ENCODE measurements at regions not wholly inside any gene's neighbourhood (a gene's known extent, or its start where the extent isn't known, plus 50 kb on each side); places are given as distances from the start of the nearest gene placed in this dataset.

GRCh38 chr2:223363085-223363484 is 239.1 kb downstream of the SCG2 start:
- Histone ChIP-seq H3K27me3 (no peaks in the 10 kb centered on the region), H3K4me3 (no peak overlapping the region), H3K36me3 (no peaks in the 10 kb centered on the region), H3K4me1 (no peaks in the 10 kb centered on the region), H3K9me3 (no peaks in the 10 kb centered on the region), H3K27ac (no peak overlapping the region)
- no peak for ATAC-seq
- 51 to 60% methylated on average over 3 to 6 of the region's 6 CpGs for WGBS, 2 donors (ENCODE audit: low coverage in 1 of 2)
- TF ChIP-seq POLR2A (IDR thresholded peaks at IDR 0.05) (no peak), EP300 (IDR thresholded peaks at IDR 0.05) (no peak), POLR2AphosphoS5 (IDR thresholded peaks at IDR 0.05) (no peak), CTCF (IDR thresholded peaks at IDR 0.05) (no peak)

GRCh38 chr2:223365158-223365679 is 236.9 kb downstream of the SCG2 start:
- WGBS, 2 donors (ENCODE audit: low coverage in 1 of 2) = 48 to 68% methylated on average over 5 of the region's 5 CpGs
- no peaks in the 10 kb centered on the region for H3K36me3 ChIP-seq
- H3K9me3 ChIP-seq = no peaks in the 10 kb centered on the region
- no peak for TF ChIP-seq POLR2AphosphoS5 (IDR thresholded peaks at IDR 0.05)
- TF ChIP-seq EP300 (IDR thresholded peaks at IDR 0.05) = no peak
- TF ChIP-seq POLR2A (IDR thresholded peaks at IDR 0.05) = no peak
- TF ChIP-seq CTCF (IDR thresholded peaks at IDR 0.05) = no peak
- no peaks in the 10 kb centered on the region for H3K4me1 ChIP-seq
- H3K27ac ChIP-seq = no peak overlapping the region
- no peaks in the 10 kb centered on the region for H3K27me3 ChIP-seq
- no peak overlapping the region for H3K4me3 ChIP-seq
- ATAC-seq = no peak

- H3K9me3 ChIP-seq = no peaks in the 10 kb centered on the region
- 77 to 87% methylated on average over 2 to 5 of the region's 5 CpGs for WGBS, 2 donors (ENCODE audit: low coverage in 1 of 2)
- H3K27me3 ChIP-seq = no peaks in the 10 kb centered on the region
- H3K27ac ChIP-seq = no peak overlapping the region
- no peak overlapping the region for H3K4me3 ChIP-seq
- TF ChIP-seq CTCF (IDR thresholded peaks at IDR 0.05) = no peak
- no peak for TF ChIP-seq POLR2AphosphoS5 (IDR thresholded peaks at IDR 0.05)
- no peak for TF ChIP-seq POLR2A (IDR thresholded peaks at IDR 0.05)
- no peak for TF ChIP-seq EP300 (IDR thresholded peaks at IDR 0.05)
- no peaks in the 10 kb centered on the region for H3K36me3 ChIP-seq
- ATAC-seq = no peak
- H3K4me1 ChIP-seq = no peaks in the 10 kb centered on the region
Observed at GRCh38 chr2:223366566-223366965, 235.6 kb downstream of the SCG2 start.

GRCh38 chr2:223368481-223368880 is 233.7 kb downstream of the SCG2 start:
- H3K4me3 ChIP-seq = no peak overlapping the region
- no peaks in the 10 kb centered on the region for H3K27me3 ChIP-seq
- 35 to 49% methylated on average over 2 of the region's 2 CpGs for WGBS, 2 donors (ENCODE audit: low coverage in 1 of 2)
- ATAC-seq = no peak
- H3K9me3 ChIP-seq = no peaks in the 10 kb centered on the region
- no peaks in the 10 kb centered on the region for H3K4me1 ChIP-seq
- TF ChIP-seq CTCF (IDR thresholded peaks at IDR 0.05) = no peak
- no peak for TF ChIP-seq EP300 (IDR thresholded peaks at IDR 0.05)
- TF ChIP-seq POLR2AphosphoS5 (IDR thresholded peaks at IDR 0.05) = no peak
- no peak for TF ChIP-seq POLR2A (IDR thresholded peaks at IDR 0.05)
- no peak overlapping the region for H3K27ac ChIP-seq
- H3K36me3 ChIP-seq = no peaks in the 10 kb centered on the region

GRCh38 chr2:223369889-223370288 is 232.3 kb downstream of the SCG2 start:
- Histone ChIP-seq H3K27me3 (no peaks in the 10 kb centered on the region), H3K4me1 (no peaks in the 10 kb centered on the region), H3K27ac (no peak overlapping the region), H3K4me3 (no peak overlapping the region), H3K9me3 (no peaks in the 10 kb centered on the region), H3K36me3 (no peaks in the 10 kb centered on the region)
- ATAC-seq = no peak
- TF ChIP-seq POLR2AphosphoS5 (IDR thresholded peaks at IDR 0.05) (no peak), CTCF (IDR thresholded peaks at IDR 0.05) (no peak), EP300 (IDR thresholded peaks at IDR 0.05) (no peak), POLR2A (IDR thresholded peaks at IDR 0.05) (no peak)
- 30 to 67% methylated on average over 1 to 2 of the region's 3 CpGs for WGBS, 2 donors (ENCODE audit: low coverage in 1 of 2)
